ENCODE measurements at regions not wholly inside any gene's neighbourhood (a gene's known extent, or its start where the extent isn't known, plus 50 kb on each side); places are given as distances from the start of the nearest gene placed in this dataset.

- Histone ChIP-seq H3K4me1 (replicated peaks in 1 of 2) (peaks cover 22 to 31% of the 10 kb centered on the region in 2 donors), H3K4me3 (no peak overlapping the region), H3K27ac (no peak overlapping the region)
- 63 to 100% (median 80%) methylated on average over 1 to 3 of the region's 5 CpGs; no CpG with 5 or more reads in 6 of the 10 experiments for WGBS, 10 experiments
- in situ Hi-C loops (cut with MboI; ENCODE audit: low pct_unique_long_range_greater_than_20kb in 2 of 9, low sequenced_read_pairs in 9 of 9, unreplicated experiment in 9 of 9): no loop called here
- ATAC-seq (replicated peaks in 6 of 8): peak in 1 of 8 experiments; percentile 27
These were observed 149.5 kb downstream of the C9orf50 start for GRCh38 chr9:129471201-129472019.

DNA sequence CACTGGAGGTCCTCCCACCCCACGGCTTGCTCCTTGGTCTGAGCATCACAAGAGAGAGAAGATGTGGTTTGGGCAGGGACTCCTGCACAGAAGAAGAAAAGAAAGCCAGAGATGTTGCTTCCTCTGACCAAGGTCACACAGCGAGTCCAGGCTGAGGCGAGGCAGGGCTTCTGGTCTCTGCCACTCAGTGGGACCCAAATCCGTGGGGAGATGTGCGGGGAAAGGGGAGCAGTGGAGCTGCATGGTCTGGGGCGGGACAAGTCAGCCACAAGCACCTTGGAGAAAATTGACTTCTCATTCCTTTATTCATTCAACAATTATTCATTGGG lies 150.9 kb downstream of the C9orf50 start:
- Histone ChIP-seq H3K4me1 (replicated peaks in 1 of 2) (peaks cover 27 to 45% of the 10 kb centered on the region in 2 donors), H3K27ac (peak overlapping the region in 1 of 2 donors; percentile 35), H3K4me3 (no peak overlapping the region)
- ATAC-seq (replicated peaks in 6 of 8): no peak
- 70 to 100% methylated on average over 1 to 3 of the region's 6 CpGs; no CpG with 5 or more reads in 8 of the 10 experiments for WGBS, 10 experiments
- in situ Hi-C loops (cut with MboI; ENCODE audit: low pct_unique_long_range_greater_than_20kb in 2 of 9, low sequenced_read_pairs in 9 of 9, unreplicated experiment in 9 of 9): no loop called here

GRCh38 chr9:129469188-129469987 lies 151.5 kb downstream of the C9orf50 start:
- H3K27ac ChIP-seq: peak overlapping the region in 1 of 2 donors; percentile 42
- H3K4me3 ChIP-seq: no peak overlapping the region
- 20 to 83% (median 55%) methylated on average over 1 to 10 of the region's 20 CpGs; no CpG with 5 or more reads in 6 of the 10 experiments for WGBS, 10 experiments
- peak in 5 of 8 experiments; percentile 4 to 25 (median 17) for ATAC-seq (replicated peaks in 6 of 8)
- H3K4me1 ChIP-seq (replicated peaks in 1 of 2): peaks cover 29 to 47% of the 10 kb centered on the region in 2 donors
- in situ Hi-C loops (cut with MboI; ENCODE audit: low pct_unique_long_range_greater_than_20kb in 2 of 9, low sequenced_read_pairs in 9 of 9, unreplicated experiment in 9 of 9): no loop called here

DNA sequence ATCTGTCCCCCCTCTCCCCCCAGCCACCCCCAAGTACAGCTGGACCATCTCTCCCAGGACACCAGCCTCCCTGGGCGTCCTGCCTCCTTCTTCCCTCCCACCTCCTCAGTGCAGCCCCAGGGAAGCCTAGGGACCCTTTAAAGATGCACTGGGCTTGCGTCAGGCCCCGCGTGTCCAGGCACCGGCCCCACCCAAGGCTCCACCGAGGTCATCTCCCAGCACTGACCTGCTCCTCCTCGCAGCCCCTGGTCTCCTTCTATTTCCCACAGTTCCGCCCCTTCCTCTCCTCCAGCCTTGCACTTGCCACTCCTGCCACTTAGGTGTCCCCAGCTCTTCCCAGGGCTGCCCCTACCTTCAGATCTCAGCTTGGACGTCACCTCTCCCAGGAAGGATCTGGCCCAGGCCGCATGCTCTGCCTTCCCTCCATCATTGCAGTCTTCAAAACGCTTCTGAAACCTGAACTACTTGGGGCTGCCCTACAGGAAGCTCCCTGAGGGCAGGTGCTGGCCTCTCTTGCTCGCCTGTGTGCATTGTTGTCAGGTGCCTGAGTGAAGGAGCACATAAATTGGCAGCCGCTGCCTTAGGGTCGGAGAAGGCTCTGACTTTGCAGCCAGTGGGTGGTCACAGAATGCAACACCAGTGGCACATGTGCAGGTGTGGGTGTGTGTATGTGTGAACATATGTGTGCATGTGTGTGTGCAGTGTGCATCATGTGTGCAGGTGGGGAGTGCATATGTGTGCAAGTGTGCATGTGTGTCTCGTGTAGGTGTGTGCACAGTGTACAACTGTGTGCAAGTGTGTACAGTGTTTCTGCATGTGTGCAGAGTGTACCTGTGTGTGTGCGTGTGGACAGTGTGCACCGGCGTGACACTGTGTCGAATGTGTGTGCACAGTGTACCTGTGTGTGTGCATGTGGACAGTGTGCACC lies 152.9 kb downstream of the C9orf50 start:
- no peak overlapping the region for H3K27ac ChIP-seq
- no peak for ATAC-seq (replicated peaks in 6 of 8)
- WGBS, 10 experiments: 61 to 100% (median 83%) methylated on average over 1 to 10 of the region's 19 CpGs; no CpG with 5 or more reads in 4 of the 10 experiments
- in situ Hi-C loops (cut with MboI; ENCODE audit: low pct_unique_long_range_greater_than_20kb in 2 of 9, low sequenced_read_pairs in 9 of 9, unreplicated experiment in 9 of 9): no loop called here
- no peak overlapping the region for H3K4me3 ChIP-seq
- peaks cover 27 to 47% of the 10 kb centered on the region in 2 donors for H3K4me1 ChIP-seq (replicated peaks in 1 of 2)

DNA sequence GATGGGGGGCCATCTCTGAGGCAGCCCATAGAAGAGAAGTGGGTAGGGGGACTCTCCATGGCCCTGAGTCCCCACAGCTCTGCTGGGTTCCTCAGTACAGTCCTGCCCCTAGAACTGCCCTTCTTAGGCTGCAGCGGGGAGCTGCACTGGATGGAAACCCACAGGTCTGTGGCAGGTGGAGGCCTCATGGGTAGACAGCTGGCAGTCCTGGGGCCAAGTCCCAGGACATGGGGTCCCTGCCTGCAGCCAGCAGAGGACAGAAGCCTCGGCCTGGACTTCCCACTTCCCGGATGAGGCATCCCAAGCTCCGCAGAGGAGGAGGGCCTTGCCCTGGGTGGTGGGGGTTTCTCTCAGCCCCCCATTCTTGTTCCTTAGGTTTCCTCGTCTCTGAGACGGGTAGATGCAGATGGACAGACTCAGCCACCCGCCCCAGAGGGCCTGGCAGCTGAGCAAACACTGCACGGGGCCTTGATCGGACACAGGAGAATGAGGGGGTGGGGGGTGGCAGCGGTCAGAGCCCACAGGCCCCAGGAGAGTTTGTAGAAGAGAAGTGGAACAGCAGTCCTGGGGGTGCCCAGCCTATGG lies 153.8 kb downstream of the C9orf50 start:
- ATAC-seq (replicated peaks in 6 of 8): peak in 5 of 8 experiments; percentile 6 to 53 (median 13)

GRCh38 chr9:129465834-129466535 lies 154.9 kb downstream of the C9orf50 start:
- in situ Hi-C loops (cut with MboI; ENCODE audit: low pct_unique_long_range_greater_than_20kb in 2 of 9, low sequenced_read_pairs in 9 of 9, unreplicated experiment in 9 of 9): no loop called here
- peak in 1 of 8 experiments; percentile 5 for ATAC-seq (replicated peaks in 6 of 8)
- Histone ChIP-seq H3K27ac (peak overlapping the region in 1 of 2 donors; percentile 34), H3K4me3 (no peak overlapping the region), H3K4me1 (replicated peaks in 1 of 2) (peaks cover 37 to 53% of the 10 kb centered on the region in 2 donors)
- 40 to 100% (median 70%) methylated on average over 1 to 9 of the region's 14 CpGs; no CpG with 5 or more reads in 4 of the 10 experiments for WGBS, 10 experiments

More for the DNA sequence above, 153.8 kb downstream of the C9orf50 start:
- no peak overlapping the region for H3K27ac ChIP-seq
- in situ Hi-C loops (cut with MboI; ENCODE audit: low pct_unique_long_range_greater_than_20kb in 2 of 9, low sequenced_read_pairs in 9 of 9, unreplicated experiment in 9 of 9): no loop called here
- WGBS, 10 experiments: 70 to 100% methylated on average over 1 to 2 of the region's 10 CpGs; no CpG with 5 or more reads in 8 of the 10 experiments
- peaks cover 27 to 45% of the 10 kb centered on the region in 2 donors for H3K4me1 ChIP-seq (replicated peaks in 1 of 2)
- H3K4me3 ChIP-seq: no peak overlapping the region

DNA sequence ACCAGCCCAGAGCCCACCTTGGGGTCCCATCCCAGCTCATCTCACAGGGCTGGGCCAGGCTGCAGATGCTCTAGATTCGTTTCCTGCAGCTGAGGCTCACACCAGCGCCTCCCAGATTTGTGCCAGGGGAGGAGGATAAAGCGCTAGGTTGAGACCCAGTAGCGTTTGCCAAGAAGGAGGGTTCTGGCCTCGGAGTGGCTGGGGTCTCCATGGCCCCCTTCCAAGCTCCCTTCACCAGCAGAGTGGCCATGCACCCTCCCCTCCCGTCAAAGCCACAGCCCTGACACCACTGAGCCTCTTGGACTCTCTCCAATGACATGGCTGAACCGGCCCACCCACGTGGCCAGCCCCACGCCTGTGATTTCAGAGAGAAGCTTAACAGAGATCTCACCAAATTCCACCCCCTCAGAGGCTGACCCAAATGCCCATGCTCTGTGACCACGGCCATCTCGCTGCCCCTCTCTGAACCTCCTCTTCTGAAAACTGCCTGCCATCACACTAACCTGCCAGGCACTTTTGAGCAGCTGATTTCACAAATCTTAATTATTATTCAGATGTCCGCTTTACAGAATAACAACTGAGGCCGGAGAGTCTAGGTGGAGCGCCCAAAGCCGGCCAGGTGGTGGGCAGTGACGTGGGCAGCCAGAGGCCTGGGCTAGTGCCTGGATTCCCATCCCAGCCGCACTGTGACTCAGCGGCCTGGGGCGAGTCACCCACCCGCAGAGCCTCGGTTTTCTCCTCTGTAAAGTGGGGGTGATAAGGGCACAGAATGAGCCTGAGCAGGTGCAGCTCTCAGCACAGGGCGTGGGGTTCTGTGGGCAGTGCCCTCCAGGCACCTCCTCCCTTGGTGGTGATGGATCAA lies 155.7 kb downstream of the C9orf50 start:
- 7 to 96% (median 33%) methylated on average over 1 to 11 of the region's 22 CpGs; no CpG with 5 or more reads in 2 of the 10 experiments for WGBS, 10 experiments
- peak in 2 of 8 experiments; percentile 10 to 17 for ATAC-seq (replicated peaks in 6 of 8)
- Histone ChIP-seq H3K4me1 (replicated peaks in 1 of 2) (peaks cover 42 to 53% of the 10 kb centered on the region in 2 donors), H3K27ac (no peak overlapping the region), H3K4me3 (no peak overlapping the region)
- in situ Hi-C loops (cut with MboI; ENCODE audit: low pct_unique_long_range_greater_than_20kb in 2 of 9, low sequenced_read_pairs in 9 of 9, unreplicated experiment in 9 of 9): no loop called here

DNA sequence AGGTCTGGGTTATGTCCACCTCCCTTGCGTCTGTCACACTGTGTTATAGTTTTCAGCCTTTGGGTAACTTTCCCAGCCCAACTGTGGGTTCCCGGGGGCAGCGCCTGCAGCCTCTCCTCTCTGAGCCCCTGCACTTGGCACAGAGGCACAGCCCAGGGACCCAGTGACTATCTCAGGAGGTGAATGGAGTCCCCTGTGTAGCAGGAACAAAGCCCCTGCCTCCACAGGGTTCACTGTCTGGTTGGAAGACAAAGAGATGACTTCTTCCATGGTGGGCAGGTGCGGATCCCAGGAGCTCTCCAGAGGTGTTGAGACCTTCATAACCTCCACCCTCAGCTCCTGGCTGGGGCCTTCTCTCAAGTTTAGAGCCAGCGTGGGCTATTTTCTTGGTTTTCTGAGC lies 156.9 kb downstream of the C9orf50 start:
- Histone ChIP-seq H3K4me3 (no peak overlapping the region), H3K4me1 (replicated peaks in 1 of 2) (peaks cover 46 to 51% of the 10 kb centered on the region in 2 donors), H3K27ac (no peak overlapping the region)
- 83 to 100% (median 97%) methylated on average over 1 to 3 of the region's 5 CpGs; no CpG with 5 or more reads in 6 of the 10 experiments for WGBS, 10 experiments
- in situ Hi-C loops (cut with MboI; ENCODE audit: low pct_unique_long_range_greater_than_20kb in 2 of 9, low sequenced_read_pairs in 9 of 9, unreplicated experiment in 9 of 9): no loop called here
- ATAC-seq (replicated peaks in 6 of 8): no peak

DNA sequence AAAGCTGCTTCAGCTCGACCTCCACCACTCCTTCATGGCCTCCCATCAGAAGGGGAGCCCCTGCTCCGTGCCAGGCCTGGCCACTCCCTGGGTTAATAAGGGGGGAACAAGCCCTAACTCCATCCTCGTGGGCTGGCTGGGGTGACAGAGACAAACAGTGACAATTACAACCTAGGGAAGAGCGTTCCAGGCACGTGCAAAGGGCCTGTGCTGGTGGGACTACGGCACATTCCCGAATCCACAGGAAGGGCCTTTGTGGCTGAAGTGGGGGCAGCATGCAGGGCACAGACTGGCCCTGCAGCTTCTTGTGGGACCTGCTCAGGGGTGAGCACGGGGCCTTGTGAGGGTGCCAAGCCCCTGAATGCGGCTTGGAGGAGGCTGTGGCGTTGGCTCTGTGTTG lies 157.4 kb downstream of the C9orf50 start:
- in situ Hi-C loops (cut with MboI; ENCODE audit: low pct_unique_long_range_greater_than_20kb in 2 of 9, low sequenced_read_pairs in 9 of 9, unreplicated experiment in 9 of 9): no loop called here
- Histone ChIP-seq H3K4me3 (no peak overlapping the region), H3K27ac (no peak overlapping the region), H3K4me1 (replicated peaks in 1 of 2) (peaks cover 51 to 56% of the 10 kb centered on the region in 2 donors)
- ATAC-seq (replicated peaks in 6 of 8): no peak
- WGBS, 10 experiments: 67 to 100% (median 87%) methylated on average over 1 to 8 of the region's 10 CpGs; no CpG with 5 or more reads in 4 of the 10 experiments

DNA sequence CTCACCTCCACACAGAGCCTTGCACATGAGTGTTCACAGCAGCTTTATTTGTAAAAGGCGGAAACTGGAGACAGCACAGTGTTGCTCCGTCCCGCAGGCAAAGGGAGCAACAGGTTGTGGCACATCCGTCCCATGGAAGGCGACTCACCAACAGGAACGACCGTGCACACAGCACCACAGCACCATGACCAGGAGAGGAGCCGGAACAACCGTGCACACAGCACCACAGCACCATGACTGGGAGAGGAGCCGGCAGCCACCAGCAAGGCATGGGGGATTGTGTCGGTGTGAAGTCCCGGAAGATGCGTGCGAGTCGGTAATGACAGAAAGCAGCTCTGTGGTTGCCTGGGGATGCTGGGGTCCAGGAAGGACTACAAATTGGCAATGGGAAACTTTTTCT lies 158.5 kb downstream of the C9orf50 start:
- ATAC-seq (replicated peaks in 6 of 8): no peak
- in situ Hi-C loops (cut with MboI; ENCODE audit: low pct_unique_long_range_greater_than_20kb in 2 of 9, low sequenced_read_pairs in 9 of 9, unreplicated experiment in 9 of 9): no loop called here
- 72 to 100% (median 87%) methylated on average over 1 to 10 of the region's 15 CpGs; no CpG with 5 or more reads in 4 of the 10 experiments for WGBS, 10 experiments
- H3K27ac ChIP-seq: no peak overlapping the region
- H3K4me3 ChIP-seq: no peak overlapping the region
- peaks cover 55 to 61% of the 10 kb centered on the region in 2 donors for H3K4me1 ChIP-seq (replicated peaks in 1 of 2)

Data from motor neuron (in vitro differentiated cells).